Activated CD4-positive, alpha-beta T cell treated with anti-CD3 and anti-CD28 coated beads, Interleukin-2, Interleukin-4, amounts not matched to agents 100 ng/mL and 50 ng/mL, durations not matched to agents 16 hours and 8 hours (primary cell): ENCODE measurements at regions not wholly inside any gene's neighbourhood (a gene's known extent, or its start where the extent isn't known, plus 50 kb on each side); places are given as distances from the start of the nearest gene placed in this dataset.

Experiments
- DNase-seq: peaks from one replicate; pipeline ENCODE4 v3.0.0-alpha.2; 2020; ENCODE audit warnings: low spot score

DNA sequence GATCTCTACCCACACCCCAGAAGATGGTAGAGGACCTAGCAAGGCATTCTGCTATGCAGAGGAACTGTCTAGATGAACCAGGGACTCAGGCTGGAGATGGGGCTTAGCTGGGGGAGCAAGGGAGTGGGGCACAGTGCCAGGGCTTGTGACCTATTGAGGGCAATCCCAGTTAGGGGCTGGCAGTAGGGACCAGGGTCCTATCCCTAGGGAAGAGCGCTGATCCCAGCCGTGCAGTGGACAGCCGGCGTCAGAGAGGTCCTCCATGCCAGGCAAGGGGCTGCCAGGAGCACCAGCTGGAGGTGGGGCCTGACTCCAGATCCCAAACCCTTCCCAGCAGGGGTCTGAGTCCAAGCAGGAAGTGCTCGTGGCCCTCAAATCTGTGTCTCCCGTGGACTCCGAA, 52.7 kb upstream of the NEURL1B start:
- DNase-seq = no peak

DNA sequence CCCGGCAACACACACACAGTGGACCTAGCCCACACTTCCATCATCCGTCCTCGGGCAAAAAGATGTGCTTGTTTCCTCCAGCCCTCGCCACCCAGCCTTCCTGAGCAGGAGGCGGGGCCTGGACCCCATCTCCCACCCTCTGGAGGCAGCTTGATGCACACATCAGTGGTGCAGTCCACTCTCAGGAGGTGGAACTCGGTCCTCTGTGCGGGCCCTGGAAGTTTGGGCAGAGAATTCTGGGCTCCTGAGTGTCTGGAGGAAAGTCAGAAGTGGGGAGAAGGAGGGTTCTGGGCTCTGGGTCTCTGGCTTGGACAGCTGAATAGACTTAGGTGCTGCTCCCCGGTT, 54.0 kb upstream of the NEURL1B start:
- no peak for DNase-seq

DNA sequence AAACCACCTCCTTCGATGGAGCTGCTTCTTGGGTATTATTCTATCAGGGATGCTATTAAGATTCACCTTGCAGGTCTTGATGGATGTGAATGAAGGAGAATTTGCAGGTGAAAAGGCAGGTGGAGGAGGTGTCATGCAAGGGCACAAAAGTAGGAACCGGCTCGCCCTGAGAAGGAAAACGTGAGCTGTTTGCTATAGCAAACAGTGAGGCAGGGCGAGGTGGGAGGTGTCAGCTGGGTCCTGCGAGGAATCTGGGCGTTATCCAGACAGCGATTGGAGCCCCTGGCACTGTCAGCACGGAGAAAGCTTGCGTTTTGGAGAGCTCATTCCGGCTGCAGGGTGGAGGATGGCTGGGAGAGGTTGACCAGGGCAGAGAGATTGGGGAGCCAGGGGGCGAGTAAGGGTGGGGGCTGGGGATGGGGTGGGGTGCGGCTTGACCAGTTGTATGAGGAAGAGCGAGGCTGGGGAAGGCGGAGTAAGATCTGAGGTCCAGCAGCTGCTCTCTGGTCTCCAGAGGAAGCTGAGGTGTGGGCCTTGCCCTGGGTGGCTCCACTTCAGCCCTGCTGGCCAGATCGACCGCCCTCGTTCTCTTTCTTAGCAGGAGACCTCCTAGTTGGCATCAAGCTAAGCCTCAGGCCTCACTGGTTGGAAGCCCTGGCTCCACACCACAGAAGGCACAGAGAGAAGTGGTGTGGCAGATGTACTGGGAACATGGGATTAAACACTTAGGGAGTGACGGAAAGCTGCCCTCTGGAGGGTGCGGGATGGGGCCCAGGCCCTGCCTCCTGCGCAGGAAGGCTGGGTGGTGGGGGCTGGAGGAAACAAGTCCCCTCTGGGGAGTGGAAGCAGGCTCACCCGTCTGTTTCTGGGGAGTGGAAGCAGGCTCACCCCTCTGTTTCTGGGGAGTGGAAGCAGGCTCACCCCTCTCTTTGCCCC, 54.7 kb upstream of the NEURL1B start:
- DNase-seq = no peak

DNA sequence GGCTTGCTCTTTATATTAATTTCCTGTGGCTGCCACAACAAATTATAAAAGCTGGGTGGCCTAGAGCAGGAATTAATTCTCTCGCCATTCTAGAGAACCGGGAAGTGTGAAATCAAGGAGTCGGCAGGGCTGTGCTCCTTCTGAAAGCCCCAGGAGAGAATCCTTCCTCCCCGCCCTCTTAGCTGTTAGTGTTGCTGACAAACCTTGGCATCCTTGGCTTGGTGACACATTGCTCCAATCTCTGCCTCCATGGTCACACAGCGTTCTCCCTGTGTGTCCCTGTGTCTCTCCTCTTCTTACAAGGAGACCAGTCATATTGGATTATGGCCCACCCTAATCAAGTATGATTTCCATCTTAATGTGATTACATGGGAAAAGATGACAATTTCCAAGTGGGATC, 55.9 kb upstream of the NEURL1B start:
- no peak for DNase-seq

DNA sequence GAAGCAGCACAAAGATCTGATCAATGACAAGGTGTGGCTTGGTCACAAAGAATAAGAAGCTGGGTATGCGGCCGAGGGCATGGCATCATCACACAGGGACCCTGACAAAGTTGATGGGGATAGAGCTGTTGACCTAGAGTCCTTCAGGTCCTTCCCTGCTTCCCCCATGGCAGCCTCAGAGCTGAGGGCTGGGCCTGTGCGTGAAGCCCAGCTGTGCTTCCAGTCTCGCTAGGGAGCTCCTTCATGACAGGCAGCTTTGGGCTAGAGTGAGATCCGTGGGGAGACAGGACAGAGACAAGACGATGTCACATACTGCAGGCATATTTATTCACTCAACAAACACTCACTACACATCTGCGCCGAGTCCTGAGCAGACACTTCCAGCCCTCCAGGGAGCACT, 56.4 kb upstream of the NEURL1B start:
- DNase-seq = no peak

DNA sequence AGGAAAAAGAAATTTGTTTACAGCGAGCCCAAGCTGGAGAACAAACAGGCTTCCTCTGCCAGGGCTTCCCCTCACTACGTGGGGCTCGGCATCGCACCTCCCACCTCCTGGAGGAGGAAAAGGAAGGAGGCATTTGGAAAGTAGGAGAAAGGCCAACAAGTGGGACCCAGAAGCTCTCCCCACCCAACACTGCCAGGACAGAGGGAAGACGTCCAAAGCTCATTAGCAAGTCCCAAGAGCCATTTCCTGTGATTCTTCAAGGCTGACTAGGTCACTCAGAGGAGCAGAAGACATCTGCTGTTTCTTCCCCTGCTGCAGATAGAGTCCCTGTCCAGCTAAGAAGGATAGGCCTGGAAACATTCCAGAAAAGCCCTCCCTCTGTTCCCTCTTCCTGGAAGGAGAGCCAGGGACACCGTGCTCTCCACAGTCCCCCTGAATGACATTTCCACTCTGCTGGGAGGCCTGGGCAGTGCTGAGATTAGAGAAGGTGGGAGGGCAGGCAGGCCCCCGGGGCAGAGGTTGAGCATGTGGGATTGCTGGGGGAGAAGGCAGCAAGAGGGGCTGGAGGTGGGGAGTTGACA, 57.0 kb upstream of the NEURL1B start:
- no peak for DNase-seq

DNA sequence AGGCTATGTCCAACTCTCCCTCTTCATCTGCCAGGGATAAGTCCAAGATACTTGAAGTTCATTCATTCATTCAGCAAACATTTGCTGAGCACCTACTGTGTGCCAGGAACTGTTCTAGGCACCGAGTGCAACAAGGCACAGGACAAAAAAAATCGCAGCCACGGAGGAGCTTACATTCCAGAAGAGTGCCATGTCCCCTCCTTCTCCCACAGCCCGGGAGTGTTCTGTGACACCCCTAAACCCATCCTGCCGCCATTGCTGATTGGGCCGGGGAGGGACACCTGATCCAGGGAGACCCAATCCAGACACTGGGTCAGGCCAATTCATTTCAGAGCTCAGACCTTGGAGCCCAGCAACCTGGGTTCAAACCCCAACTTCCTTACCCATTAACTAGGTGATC, 58.1 kb upstream of the NEURL1B start:
- DNase-seq = no peak

DNA sequence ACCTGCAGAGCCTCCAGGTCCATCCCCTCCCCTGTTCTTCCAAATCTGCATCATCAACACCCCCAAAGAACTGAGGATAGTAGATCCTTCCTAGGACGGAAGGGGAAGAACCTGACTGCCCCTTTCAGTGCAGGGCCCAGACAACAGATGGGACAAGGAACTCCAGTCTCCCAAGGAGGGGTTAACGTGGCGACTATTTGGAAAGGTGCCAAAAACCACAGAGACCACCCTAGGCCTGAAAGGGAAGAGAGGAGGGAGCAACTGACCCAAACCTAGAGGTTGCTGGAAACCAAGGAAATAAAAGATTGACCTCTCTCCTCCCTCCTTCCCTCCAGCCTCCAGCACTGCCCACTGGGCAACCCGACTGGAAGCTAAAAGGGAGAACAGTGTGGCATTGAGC, 59.7 kb upstream of the NEURL1B start:
- no peak for DNase-seq

DNA sequence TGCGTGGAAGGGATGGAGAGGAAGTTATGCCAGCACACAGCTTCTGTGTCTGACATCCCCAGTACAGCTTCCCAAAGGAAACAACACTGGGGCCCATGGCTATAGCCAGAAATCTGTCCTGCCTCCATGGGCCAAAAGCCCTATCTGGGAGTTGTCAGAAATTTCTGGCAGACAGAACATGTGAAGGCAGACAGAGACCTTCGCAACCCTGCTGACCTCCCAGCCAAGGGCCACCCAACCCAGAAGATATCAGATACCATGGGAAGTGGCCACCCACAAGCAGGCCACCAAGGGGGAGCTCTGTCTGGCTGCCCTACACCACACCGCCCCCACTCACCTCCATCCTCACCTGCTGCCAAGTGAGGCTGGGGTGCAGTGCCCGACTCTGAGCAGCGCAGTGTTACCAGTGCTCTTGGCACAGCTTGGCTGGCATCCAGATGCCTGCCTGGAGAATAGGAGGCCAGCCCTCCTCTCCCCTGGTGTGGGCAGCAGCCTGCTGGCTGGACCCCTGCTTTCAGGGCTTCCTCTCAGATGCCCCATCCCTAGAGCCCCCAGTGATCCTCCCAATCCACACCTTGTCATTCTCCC, 61.6 kb upstream of the NEURL1B start:
- no peak for DNase-seq

DNA sequence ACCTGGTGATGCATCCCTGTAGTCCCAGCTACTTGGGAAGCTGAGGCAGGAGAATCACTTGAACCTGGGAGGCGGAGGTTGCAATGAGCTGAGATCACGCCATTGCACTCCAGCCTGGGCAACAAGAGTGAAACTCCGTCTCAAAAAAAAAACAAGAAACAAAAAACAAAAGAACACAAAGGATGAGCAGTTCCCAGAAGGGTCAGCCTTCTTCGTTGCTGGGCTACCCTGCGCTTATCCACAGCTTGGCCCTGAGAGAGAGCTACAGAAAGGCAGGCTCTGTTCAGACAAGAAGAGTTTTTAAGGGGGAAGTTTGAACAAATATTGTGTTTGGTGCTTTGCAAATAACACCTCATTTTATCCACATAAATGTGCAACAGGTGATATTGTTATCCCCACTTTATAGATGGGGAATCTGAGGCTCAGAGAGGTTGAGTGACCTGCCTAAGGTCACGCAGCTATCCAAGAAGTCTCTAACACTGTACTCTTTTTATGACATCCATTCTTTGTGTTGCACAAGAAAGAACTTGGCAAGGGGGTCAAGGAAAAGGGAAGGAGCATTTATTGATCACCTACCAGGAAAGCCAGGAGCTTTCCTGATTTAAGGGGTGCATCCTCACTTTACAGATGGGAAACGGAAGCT, 63.7 kb upstream of the NEURL1B start:
- no peak for DNase-seq

DNA sequence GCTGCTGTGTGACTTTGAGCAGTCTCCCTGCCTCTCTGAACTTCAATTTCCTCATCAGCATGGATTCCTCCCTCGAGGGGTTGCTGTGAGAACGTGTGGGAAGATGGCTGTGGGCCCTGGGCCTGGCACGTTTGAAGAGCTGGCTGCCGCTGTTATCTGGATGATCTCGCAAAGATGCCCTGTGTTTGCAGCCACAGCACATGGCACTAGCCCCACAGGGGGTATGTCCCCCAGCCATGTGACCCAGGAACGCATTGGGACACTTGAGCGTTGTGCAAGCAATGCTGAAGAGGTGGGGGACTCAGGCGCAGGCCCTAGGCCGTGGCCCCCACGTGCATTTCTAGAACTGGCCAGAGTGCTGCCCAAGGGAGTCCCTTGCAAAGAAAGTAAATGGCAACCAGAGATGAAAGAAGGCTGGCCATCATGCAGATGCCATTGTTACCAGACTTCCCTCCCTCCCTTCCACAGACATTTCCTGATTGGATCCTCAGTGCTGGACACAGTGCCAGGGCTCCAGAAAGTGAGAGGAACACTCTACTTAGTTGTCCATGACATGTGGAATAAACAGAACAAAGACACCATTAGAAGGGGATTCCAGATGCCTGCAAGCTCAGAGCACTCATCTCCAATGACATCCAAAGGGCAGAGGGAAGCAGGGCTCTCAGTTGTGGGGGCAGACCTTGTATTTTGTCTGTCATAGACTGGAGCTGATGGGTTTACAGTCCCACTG, 65.1 kb upstream of the NEURL1B start:
- no peak for DNase-seq

DNA sequence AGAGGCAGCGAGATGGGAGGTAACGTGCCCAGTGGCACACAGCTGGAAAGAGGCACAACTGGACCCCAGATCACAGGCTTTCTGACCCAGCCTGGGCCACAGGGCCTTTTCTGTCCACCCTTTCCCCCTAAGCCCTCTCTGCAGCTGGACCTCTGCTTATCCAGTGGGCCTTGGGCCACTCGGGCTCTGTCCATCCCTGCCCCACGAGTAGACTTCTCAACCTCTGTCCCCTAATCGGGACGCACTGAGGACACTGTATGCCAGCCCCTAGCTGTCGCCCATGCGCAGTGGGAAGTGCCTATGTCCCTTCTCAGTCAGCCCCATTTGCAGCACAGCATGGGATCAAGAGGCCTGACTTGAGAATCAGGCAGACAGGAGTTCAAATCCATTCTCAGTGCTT, 65.6 kb upstream of the NEURL1B start:
- DNase-seq = no peak

DNA sequence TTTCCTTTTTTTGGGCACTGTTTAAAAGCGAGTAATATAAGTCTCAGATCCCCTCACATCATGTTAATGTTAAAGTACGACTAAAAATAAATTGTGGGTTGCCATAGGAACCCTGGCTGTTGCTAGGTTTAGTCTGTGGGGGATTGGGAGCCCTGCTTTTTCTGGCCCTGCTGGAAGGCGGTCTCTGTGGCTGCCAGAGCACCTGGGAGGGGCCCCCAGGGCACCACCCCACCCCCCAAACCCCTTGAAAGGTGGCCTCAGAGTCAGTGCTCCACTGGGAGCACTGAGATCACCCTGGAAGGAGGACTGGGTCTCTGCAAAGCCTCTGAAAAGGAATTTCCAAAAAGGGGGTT, 66.2 kb upstream of the NEURL1B start:
- DNase-seq = no peak

DNA sequence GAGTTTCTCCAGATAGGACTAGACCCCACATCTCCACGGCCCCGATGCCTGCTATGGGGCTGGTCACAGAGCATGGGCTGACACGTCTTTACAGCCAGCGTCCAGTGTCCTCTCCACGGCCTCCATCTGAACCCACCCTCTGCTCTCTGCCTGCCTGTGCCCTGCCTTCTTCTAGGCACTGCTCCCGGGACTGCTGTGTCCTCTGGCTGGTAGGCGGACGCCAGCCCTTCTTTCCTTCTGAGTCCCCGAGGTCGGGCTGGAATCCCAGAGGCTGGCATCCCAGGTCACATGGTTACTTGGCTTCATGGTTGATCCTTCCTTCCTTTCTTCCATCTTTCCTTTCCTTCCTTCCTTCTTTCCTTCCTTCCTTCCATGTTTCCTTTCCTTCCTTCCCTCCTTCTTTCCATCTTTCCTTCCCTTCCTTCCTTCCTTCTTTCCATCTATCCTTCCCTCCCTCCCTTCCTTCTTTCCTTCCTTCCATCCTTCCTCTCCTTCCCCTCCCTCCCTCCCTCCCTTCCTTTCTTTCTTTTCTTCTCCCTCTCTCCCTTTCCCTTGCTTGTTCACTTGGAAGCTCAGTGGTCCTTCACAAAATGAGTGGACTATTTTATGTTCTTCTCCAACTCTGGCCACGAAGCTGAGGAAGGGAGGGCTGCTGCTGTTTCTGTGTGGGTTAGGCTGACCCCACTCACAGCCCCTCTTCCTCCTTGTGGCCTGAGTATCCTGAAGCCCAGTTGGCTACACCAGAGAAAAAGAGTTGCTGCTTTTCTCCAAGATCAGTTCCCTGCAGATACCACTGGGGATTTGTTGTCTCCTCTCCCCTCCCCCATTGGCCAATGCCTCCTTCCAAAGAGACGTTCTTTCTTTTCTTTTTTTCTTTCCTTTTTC, 66.8 kb upstream of the NEURL1B start:
- DNase-seq = no peak

DNA sequence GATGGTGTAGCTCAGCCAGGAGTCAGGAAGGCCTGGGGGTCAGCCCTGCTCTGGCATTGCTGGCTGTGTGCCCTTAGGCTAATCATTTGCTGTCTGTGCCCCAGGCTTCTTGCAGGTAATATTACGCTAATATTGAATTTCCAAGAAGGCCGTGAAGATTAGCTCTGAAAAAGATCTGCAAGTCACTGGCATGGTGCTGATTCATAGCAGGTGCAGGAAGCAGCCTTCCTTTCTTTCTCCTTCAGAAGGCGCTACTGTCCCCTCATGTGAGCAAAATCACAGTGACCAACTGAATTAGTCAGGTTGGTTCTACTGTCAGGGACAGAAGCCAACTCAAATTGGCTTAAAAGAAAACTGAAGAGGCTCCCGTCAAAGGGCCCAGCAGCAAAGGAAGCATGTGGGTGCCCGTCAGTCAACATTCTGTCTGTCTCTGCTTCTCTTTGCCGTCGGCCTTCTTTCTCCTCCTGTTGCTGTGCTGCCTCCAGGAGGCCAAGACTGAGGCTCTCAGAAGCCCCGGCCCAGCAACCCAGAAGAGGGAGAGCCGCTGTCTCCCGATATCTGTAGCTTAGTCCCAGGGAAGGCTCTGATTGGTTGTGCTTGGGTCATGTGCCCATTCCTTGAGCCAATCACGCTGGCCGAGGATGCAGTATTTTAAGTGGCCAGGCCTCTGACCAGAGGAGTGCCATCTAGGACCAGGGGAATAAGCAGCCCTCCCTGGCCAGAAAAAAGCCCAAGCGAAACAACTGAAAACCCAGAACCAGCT, 67.8 kb upstream of the NEURL1B start:
- DNase-seq = no peak

DNA sequence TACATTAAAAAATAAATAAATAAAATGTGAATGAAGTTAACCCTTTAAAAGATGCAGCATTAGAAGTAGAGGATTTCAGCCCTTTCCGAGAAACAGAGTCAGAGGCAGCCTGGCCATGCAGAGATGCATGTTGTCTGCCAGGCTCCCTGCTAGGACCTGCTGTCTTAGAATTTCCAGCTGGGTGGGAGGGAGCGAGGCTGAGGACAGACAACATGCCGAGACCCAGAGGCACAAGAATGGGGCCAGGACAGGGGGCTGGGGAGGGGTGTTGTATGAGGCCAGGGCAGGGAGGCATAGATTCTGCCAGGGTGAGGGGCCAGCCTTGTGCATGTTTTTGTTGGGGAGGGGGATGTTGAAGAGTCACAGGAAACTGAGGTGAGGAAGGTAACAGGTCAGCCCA, 68.6 kb upstream of the NEURL1B start:
- DNase-seq = no peak

DNA sequence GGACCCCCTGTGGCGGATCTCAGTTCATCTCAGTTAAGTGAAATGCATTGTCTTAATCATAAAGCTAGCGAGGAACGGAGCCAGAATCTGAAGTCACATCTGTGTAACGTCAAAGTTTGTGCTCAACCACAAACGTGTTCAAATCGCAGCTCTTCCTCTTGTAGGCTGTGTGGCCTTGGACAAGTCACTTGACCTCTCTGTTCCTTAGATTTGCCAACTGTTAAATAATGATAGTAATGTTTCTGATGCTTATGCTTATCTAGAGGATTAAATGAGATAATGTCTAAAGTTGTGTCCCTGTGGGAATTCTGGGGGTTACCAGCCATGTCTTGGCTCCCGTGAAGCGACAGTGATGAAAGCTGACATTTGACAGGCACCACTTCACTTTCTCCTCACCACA, 69.2 kb upstream of the NEURL1B start:
- DNase-seq = no peak

DNA sequence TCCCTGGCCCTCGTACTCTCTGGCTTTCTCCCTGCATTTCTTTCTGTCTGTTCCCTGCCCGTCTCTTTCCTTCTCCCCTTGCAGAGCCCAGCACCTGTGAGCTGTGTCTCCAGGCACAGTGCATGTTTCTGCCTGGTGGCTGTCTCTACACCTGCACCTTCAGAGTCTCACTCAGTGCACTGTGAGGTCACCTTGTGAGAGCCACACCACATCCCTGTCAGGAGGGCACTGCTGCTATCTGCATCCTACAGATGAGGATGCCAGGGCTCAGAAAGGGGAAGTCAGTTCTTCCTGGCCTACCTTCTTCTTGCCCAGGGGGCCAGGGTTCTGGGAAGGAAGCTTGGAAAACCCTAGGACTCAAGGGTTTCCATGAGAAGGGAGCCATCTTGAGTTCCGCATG, 69.7 kb upstream of the NEURL1B start:
- DNase-seq = no peak

DNA sequence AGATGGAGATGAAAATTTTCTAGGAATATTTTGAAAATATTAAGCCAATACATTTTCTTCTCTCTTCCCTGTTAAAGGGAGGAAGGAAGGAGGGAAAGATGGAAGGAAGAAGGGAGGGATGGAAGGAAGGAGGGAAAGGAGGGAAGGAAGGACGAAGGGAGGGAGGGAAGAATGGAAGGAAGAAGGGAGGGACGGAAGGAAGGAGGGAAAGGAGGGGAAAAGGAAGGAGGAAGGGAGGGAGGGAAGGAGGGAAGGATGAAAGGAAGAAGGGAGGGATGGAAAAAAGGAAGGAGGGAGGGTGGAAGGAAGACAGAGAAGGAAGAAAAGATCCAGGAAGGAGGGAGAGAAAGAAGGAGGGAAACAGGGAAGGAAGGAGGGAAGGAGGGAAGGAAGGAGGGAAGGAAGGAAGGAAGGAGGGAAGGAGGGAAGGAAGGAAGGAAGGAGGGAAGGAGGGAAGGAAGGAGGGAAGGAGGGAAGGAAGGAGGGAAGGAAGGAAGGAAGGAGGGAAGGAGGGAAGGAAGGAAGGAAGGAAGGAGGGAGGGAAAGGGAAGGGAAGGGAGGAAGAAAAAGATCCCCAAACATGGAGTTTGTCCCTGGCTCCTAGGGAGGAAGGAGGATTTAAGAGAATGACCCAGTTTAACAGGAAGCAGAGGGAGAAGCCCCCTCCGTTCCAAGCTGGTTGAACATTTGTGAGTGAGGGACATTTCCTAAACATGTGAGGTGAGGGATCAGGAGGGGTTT, 70.3 kb upstream of the NEURL1B start:
- DNase-seq = no peak
